ENCODE measurements at regions not wholly inside any gene's neighbourhood (a gene's known extent, or its start where the extent isn't known, plus 50 kb on each side); places are given as distances from the start of the nearest gene placed in this dataset.

DNA sequence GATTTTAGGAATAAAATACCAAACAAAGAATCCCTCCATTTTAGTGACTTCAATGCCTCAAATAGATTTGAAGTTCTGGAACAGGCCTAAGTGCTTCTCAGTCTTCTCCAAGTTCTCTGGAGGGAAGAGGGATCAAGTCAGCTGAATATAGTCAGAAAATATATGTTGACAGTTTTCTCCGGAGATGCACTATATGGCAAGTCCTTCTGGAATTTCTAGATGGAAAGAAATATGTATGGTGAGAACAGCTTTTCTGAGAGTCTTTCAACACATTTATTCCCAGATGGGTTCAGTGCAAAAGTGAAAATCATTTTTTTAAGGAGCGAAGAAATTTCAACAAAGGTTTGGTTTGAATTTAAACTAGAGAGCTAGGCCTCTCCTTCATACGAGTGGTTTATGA, 317.4 kb upstream of the SLC30A5 start:
- TF ChIP-seq, protein P1, sequence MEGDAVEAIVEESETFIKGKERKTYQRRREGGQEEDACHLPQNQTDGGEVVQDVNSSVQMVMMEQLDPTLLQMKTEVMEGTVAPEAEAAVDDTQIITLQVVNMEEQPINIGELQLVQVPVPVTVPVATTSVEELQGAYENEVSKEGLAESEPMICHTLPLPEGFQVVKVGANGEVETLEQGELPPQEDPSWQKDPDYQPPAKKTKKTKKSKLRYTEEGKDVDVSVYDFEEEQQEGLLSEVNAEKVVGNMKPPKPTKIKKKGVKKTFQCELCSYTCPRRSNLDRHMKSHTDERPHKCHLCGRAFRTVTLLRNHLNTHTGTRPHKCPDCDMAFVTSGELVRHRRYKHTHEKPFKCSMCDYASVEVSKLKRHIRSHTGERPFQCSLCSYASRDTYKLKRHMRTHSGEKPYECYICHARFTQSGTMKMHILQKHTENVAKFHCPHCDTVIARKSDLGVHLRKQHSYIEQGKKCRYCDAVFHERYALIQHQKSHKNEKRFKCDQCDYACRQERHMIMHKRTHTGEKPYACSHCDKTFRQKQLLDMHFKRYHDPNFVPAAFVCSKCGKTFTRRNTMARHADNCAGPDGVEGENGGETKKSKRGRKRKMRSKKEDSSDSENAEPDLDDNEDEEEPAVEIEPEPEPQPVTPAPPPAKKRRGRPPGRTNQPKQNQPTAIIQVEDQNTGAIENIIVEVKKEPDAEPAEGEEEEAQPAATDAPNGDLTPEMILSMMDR (IDR thresholded peaks at IDR 0.05), result no peak
- TF ChIP-seq ZFX (IDR thresholded peaks at IDR 0.05; ENCODE audit: borderline replicate concordance), result no peak
